Activated naive CD4-positive, alpha-beta T cell treated with anti-CD3 and anti-CD28 coated beads, Interleukin-2, amount 50 U/mL, for 24 hours (primary cell): ENCODE measurements at regions not wholly inside any gene's neighbourhood (a gene's known extent, or its start where the extent isn't known, plus 50 kb on each side); places are given as distances from the start of the nearest gene placed in this dataset.
A peak's percentile ranks its signal among the peaks of the same experiment; 100 is the strongest.

Experiments
- H3K27ac Mint-ChIP-seq: one replicate; pipeline ENCODE4 v1.8.0; 2021; ENCODE audit warnings: mild to moderate bottlenecking, mixed read lengths
- H3K27me3 Mint-ChIP-seq: one replicate; pipeline ENCODE4 v1.8.0; 2021; ENCODE audit warnings: mixed read lengths
- H3K36me3 Mint-ChIP-seq: one replicate; pipeline ENCODE4 v1.8.0; 2021; ENCODE audit warnings: mixed read lengths
- H3K4me1 Mint-ChIP-seq: one replicate; pipeline ENCODE4 v1.8.0; 2021; ENCODE audit warnings: mixed read lengths
- H3K4me3 Mint-ChIP-seq: one replicate; pipeline ENCODE4 v1.8.0; 2021; ENCODE audit warnings: mild to moderate bottlenecking, mixed read lengths
- H3K9me3 Mint-ChIP-seq: one replicate; pipeline ENCODE4 v1.8.0; 2021; ENCODE audit warnings: mixed read lengths

- H3K4me3 Mint-ChIP-seq = no peak overlapping the region
- no peaks in the 10 kb centered on the region for H3K27me3 Mint-ChIP-seq
- H3K4me1 Mint-ChIP-seq = peaks cover 38% of the 10 kb centered on the region
- no peak overlapping the region for H3K27ac Mint-ChIP-seq
- peaks cover 8% of the 10 kb centered on the region for H3K9me3 Mint-ChIP-seq
- H3K36me3 Mint-ChIP-seq = peaks cover 2% of the 10 kb centered on the region
Measured at GRCh38 chr2:207286106-207286505, 120.4 kb upstream of the KLF7 start.

- Mint-ChIP-seq H3K27ac (no peak overlapping the region), H3K9me3 (no peaks in the 10 kb centered on the region), H3K4me1 (peaks cover 20% of the 10 kb centered on the region), H3K36me3 (no peaks in the 10 kb centered on the region), H3K4me3 (no peak overlapping the region), H3K27me3 (no peaks in the 10 kb centered on the region)
Measured at GRCh38 chr2:207288628-207289027, 122.9 kb upstream of the KLF7 start.

- no peaks in the 10 kb centered on the region for H3K27me3 Mint-ChIP-seq
- no peak overlapping the region for H3K4me3 Mint-ChIP-seq
- no peak overlapping the region for H3K27ac Mint-ChIP-seq
- H3K36me3 Mint-ChIP-seq = no peaks in the 10 kb centered on the region
- H3K4me1 Mint-ChIP-seq = peaks cover 18% of the 10 kb centered on the region
- H3K9me3 Mint-ChIP-seq = no peaks in the 10 kb centered on the region
Measured at GRCh38 chr2:207289295-207290018, 123.7 kb upstream of the KLF7 start.

DNA sequence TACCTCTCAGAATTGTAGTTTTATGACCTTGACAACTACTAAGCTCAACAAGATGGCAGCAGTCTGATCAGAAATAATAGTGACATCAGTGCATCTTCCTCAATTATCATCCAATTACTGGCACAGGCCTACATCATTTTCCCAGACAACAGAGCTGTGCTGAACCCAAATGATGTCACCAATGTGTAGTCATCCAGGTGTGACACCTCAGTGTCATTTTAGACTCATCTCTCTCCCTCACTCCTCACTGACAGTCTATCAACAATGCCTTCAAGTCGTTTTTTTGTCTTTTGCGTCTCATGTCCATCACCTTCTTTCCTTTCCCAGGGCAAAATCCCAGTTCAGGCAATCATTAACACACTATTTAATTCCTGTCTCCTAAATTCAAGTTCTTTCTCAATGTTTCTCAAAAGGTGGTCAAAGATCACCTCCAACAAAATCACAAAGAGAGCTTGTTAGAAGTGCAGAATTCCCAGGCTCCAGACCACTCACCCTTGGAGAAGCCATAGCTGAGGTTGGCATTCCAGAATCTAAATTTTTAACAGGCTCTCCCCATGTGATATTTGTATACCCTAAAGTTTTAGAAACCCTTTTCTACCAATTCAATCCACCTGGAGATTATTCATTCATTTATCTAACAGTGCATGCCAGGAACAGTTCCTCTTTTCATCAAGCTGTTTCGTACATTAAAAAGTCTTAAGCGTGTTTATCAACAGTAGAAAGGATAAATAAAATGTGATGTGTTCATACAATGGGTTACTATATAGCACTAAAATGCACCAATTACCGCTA lies 125.3 kb upstream of the KLF7 start:
- no peaks in the 10 kb centered on the region for H3K9me3 Mint-ChIP-seq
- peaks cover 2% of the 10 kb centered on the region for H3K4me1 Mint-ChIP-seq
- no peaks in the 10 kb centered on the region for H3K27me3 Mint-ChIP-seq
- no peak overlapping the region for H3K27ac Mint-ChIP-seq
- no peak overlapping the region for H3K4me3 Mint-ChIP-seq
- H3K36me3 Mint-ChIP-seq = no peaks in the 10 kb centered on the region

DNA sequence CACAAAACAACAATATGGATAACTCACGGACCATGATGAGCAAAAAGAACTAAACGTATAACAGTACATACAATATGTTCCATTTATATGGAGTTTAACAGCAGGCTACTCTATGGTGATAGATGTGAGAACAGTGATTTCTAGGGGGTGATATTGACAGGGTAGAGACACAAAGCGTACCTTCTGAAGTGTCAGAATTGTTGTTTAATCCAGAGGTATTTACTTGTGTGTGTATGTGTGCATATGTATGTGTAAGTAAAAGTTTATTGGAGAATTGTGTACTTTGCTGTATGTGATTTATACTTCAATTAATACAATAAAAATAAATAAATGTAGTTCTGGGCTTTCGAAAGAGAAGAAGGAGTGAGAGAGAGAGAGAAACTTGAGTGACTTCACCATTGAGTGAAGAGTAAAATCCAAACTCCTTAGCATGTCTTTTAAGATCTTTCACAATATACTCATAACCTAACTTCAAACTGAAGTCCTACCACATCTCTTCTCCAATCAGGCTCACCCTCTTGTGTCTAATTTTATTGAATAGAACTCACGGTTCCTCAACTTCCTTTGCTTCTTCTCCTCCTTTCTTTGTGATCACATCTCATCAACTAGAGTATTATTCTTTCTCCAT lies 126.0 kb upstream of the KLF7 start:
- no peak overlapping the region for H3K4me3 Mint-ChIP-seq
- no peak overlapping the region for H3K27ac Mint-ChIP-seq
- H3K4me1 Mint-ChIP-seq = no peaks in the 10 kb centered on the region

GRCh38 chr2:207296265-207296948 lies 130.7 kb upstream of the KLF7 start:
- Mint-ChIP-seq H3K4me3 (no peak overlapping the region), H3K36me3 (peaks cover 8% of the 10 kb centered on the region), H3K27me3 (no peaks in the 10 kb centered on the region), H3K4me1 (no peaks in the 10 kb centered on the region), H3K27ac (no peak overlapping the region), H3K9me3 (peaks cover 19% of the 10 kb centered on the region)

More for the DNA sequence above, 126.0 kb upstream of the KLF7 start:
- Mint-ChIP-seq H3K9me3 (no peaks in the 10 kb centered on the region), H3K36me3 (peaks cover under 1% of the 10 kb centered on the region), H3K27me3 (no peaks in the 10 kb centered on the region)

DNA sequence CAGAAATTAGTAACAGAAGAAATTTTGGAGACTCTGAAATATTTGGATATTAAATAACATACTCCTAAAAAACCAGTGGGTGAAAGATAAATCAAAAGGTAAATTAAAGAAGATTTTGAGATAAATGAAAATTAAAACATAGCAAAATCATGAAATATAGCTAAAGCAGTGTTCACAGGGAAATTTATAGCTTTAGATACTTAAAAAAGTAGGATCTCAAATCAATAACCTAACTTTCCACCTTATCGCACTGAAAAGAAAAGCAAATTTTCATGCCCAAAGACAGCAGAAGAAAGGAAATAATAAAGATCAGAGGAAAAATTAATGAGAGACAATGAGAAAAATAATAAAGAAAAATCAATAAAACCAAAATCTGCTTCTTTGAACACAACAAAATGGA lies 135.1 kb upstream of the KLF7 start:
- H3K9me3 Mint-ChIP-seq = peaks cover 19% of the 10 kb centered on the region
- H3K36me3 Mint-ChIP-seq = peaks cover 8% of the 10 kb centered on the region
- H3K27ac Mint-ChIP-seq = no peak overlapping the region
- no peak overlapping the region for H3K4me3 Mint-ChIP-seq
- H3K4me1 Mint-ChIP-seq = no peaks in the 10 kb centered on the region
- no peaks in the 10 kb centered on the region for H3K27me3 Mint-ChIP-seq

- peaks cover 12% of the 10 kb centered on the region for H3K4me1 Mint-ChIP-seq
Measured at GRCh38 chr2:207304761-207305160, 139.0 kb upstream of the KLF7 start.

DNA sequence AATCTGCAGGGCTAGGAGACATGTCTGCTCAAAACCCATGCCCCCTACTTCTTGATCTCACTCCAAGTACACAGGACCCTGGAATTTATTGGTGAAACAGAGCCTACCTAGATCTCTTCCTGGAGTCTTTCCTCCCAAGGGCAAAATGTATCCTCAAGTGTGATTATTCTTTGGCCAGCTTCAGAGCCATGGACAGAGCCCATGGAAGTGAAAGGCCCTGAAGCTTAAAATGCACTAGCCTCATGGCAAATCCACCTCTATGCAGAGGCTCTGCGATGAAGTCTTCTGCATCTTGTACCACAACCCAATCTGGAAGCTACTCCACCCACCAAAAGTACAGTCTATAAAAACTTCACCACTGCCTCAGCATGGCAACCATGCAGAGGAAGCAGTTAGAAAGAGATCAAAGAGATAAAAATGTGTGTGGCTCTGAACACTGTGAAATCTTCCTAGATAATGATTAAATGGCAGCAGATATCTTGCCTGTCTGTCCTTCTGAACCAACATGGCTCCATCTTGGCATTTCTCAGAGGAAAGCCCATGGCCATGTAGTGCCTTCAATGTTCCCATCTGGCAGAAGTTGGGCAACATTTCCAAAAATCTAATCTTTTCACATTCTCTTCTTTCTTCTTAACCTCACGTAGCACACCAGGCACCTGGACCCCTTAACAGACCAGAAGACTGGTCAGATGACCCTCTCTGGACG lies 142.9 kb upstream of the KLF7 start:
- Mint-ChIP-seq H3K36me3 (no peaks in the 10 kb centered on the region), H3K27ac (no peak overlapping the region), H3K9me3 (no peaks in the 10 kb centered on the region), H3K27me3 (no peaks in the 10 kb centered on the region), H3K4me3 (no peak overlapping the region), H3K4me1 (peaks cover 20% of the 10 kb centered on the region)

More at GRCh38 chr2:207304761-207305160, 139.0 kb upstream of the KLF7 start:
- Mint-ChIP-seq H3K27me3 (no peaks in the 10 kb centered on the region), H3K27ac (no peak overlapping the region), H3K4me3 (no peak overlapping the region), H3K36me3 (no peaks in the 10 kb centered on the region), H3K9me3 (peaks cover 14% of the 10 kb centered on the region)

DNA sequence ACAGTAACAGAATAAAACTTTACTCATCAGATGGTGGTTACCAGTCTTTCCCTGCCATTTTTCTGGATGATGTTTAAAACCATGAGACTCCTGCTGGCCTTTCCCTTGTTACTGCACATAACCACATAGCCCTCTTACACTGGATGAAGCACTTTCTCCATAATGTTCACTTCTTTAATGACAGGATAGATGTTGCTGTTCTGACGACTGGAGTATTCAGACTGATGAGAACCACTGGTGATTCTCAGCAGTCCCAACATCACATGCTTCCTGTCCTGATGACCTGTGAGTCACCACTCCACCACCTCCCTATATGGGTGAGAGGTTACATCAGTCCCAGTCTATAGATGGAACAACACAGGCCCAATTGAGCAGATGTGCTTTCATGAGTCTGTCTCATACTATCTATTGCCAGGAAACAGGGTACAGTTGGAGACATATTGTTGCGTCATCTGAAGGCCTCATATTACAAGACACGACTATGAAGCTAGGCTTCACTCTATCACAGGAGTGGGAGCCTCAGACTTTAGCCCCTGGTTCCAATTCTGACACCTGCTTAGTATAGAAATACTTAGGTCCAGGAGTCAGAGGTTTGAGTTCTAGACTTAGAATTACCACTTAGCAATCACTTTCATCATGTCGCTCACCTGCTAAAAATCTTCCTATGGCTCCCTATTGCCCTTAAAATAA lies 145.7 kb upstream of the KLF7 start:
- Mint-ChIP-seq H3K4me3 (no peak overlapping the region), H3K9me3 (no peaks in the 10 kb centered on the region), H3K4me1 (peaks cover 20% of the 10 kb centered on the region), H3K36me3 (peaks cover under 1% of the 10 kb centered on the region), H3K27ac (peak overlapping the region; percentile 47), H3K27me3 (no peaks in the 10 kb centered on the region)

DNA sequence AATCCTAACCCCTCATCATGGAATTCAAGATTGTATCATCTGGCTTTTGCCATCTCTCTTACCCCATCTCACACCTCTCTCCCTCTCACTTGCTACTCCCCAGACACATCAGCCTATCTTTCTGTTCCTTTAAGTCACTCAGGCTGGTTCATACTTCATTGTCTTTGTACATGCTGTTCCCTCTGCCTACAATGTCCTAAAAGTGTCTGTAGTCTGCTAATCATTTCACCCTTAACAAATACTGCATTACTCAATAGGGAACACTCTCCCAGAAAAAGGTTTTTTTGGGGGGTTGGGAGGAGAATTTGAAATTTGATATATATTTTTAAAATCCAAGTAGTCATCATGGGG lies 146.2 kb upstream of the KLF7 start:
- Mint-ChIP-seq H3K36me3 (peaks cover 2% of the 10 kb centered on the region), H3K9me3 (no peaks in the 10 kb centered on the region), H3K27ac (peak overlapping the region; percentile 47), H3K27me3 (no peaks in the 10 kb centered on the region), H3K4me3 (no peak overlapping the region), H3K4me1 (peaks cover 20% of the 10 kb centered on the region)

DNA sequence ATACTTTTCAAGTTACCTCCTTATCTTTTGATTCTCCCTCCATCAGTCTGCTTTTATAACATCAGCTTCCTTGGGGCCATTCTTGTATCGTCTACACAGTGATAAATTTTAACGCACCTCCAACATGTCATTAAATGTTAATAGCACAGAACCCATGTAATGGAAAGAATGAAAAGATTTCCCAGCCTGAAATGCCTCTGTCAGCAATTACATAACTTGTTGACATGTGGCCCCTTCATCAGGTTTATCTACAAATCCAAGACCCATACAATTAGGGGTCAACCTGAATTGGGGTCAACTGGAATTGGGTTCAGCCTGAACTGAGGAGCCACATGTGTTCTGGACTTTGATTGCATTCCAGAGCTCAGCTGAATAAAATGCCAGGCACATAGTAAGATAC lies 148.2 kb upstream of the KLF7 start:
- no peak overlapping the region for H3K4me3 Mint-ChIP-seq
- H3K27ac Mint-ChIP-seq = no peak overlapping the region
- peaks cover 11% of the 10 kb centered on the region for H3K4me1 Mint-ChIP-seq
- no peaks in the 10 kb centered on the region for H3K27me3 Mint-ChIP-seq
- H3K36me3 Mint-ChIP-seq = peaks cover 2% of the 10 kb centered on the region
- H3K9me3 Mint-ChIP-seq = no peaks in the 10 kb centered on the region

- Mint-ChIP-seq H3K4me1 (peaks cover 8% of the 10 kb centered on the region), H3K36me3 (peaks cover 2% of the 10 kb centered on the region), H3K27ac (no peak overlapping the region), H3K27me3 (no peaks in the 10 kb centered on the region), H3K9me3 (no peaks in the 10 kb centered on the region), H3K4me3 (no peak overlapping the region)
Measured at GRCh38 chr2:207315131-207315530, 149.4 kb upstream of the KLF7 start.

DNA sequence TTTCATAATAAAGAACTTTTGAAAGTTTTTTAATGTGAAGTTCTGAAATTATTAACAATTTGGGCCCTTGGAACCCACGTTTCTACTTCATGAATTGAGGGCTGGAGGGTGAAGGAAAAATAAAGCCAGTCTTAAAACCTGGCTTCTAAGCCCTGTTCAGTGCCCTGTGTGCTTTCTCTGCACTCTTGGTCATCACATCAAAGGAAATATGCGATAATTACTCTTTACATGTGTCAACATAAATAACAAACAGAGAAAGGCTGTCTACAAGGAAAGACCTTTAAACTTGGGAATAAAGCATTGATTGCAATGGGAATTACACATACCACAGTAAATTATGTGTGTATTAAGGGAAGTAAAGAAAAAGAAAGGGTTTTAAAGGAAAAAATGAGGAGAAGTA lies 150.7 kb upstream of the KLF7 start:
- Mint-ChIP-seq H3K4me3 (no peak overlapping the region), H3K27me3 (no peaks in the 10 kb centered on the region), H3K36me3 (peaks cover 2% of the 10 kb centered on the region), H3K9me3 (no peaks in the 10 kb centered on the region), H3K4me1 (peaks cover 5% of the 10 kb centered on the region), H3K27ac (no peak overlapping the region)

DNA sequence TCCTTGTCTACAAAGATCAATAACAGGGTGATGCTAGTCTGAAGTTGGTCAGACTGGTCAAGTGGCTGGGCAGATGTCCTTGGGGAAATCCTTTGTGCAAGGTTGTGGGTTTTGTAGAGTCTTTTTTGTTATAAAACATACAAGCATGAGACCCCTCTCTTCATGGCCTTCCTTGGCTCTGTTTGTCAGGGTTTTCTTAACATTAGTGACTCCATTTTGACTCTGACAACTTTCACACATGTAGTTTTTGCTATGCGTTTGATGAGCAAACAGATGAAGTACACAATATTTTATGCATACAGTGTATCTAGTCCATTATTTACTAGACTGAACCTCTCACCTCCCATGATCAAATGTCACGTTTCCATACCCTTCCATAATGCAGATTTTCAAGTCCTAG lies 151.2 kb upstream of the KLF7 start:
- no peak overlapping the region for H3K4me3 Mint-ChIP-seq

More for the DNA sequence above, 151.2 kb upstream of the KLF7 start:
- Mint-ChIP-seq H3K27me3 (no peaks in the 10 kb centered on the region), H3K36me3 (peaks cover 2% of the 10 kb centered on the region), H3K27ac (no peak overlapping the region), H3K4me1 (peaks cover 2% of the 10 kb centered on the region), H3K9me3 (no peaks in the 10 kb centered on the region)
